Thyroid gland (tissue), 4 donors: ENCODE measurements at regions not wholly inside any gene's neighbourhood (a gene's known extent, or its start where the extent isn't known, plus 50 kb on each side); places are given as distances from the start of the nearest gene placed in this dataset.

Source experiments
- POLR2A ChIP-seq, 2 donors: fragments of 450-650 bp; IDR thresholded peaks; one replicate each; pipeline ENCODE4 v1.6.1; 2017; ENCODE audit warnings: antibody characterized with exemption in 2 of 2, mild to moderate bottlenecking in 2 of 2, moderate library complexity in 1 of 2
- TF ChIP-seq, protein P1 (sequence below), 6 experiments: fragments of 200-600 bp in 3 of 6; fragments of 450-650 bp in 3 of 6; sonication (generic) in 3 of 6; IDR thresholded peaks; one replicate each; pipeline ENCODE4 v1.5.1; 2016 to 2019; ENCODE audit warnings: antibody characterized with exemption in 6 of 6, mild to moderate bottlenecking in 2 of 6, inconsistent platforms in 1 of 6, moderate library complexity in 1 of 6

DNA sequence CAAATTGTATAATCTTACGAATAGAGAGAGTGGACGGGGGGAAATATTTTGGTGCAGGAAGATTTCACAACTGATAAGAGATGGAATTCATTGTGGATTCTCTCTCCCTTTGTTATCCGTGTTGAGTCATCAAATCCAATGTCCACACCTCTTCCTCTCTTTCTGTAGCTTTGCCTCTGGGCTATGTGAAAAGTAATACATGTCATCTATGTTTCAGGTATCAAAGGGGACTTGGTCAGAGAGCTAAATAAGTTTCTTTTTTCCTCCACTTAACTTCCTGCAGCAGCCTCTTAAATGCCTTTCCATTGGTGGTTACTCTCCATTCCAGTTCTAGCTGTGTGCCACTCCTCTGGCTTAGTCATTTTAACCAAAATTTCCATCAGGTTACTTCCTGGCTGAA, 169.3 kb upstream of the NXPH2 start:
- TF ChIP-seq, protein P1, sequence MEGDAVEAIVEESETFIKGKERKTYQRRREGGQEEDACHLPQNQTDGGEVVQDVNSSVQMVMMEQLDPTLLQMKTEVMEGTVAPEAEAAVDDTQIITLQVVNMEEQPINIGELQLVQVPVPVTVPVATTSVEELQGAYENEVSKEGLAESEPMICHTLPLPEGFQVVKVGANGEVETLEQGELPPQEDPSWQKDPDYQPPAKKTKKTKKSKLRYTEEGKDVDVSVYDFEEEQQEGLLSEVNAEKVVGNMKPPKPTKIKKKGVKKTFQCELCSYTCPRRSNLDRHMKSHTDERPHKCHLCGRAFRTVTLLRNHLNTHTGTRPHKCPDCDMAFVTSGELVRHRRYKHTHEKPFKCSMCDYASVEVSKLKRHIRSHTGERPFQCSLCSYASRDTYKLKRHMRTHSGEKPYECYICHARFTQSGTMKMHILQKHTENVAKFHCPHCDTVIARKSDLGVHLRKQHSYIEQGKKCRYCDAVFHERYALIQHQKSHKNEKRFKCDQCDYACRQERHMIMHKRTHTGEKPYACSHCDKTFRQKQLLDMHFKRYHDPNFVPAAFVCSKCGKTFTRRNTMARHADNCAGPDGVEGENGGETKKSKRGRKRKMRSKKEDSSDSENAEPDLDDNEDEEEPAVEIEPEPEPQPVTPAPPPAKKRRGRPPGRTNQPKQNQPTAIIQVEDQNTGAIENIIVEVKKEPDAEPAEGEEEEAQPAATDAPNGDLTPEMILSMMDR (IDR thresholded peaks at IDR 0.05): no peak
- no peak for TF ChIP-seq POLR2A (IDR thresholded peaks at IDR 0.05)
